HG02623 (cell line): ENCODE measurements at regions not wholly inside any gene's neighbourhood (a gene's known extent, or its start where the extent isn't known, plus 50 kb on each side); places are given as distances from the start of the nearest gene placed in this dataset.
"Not testable (repeated sequence)": the region's sequence is repeated elsewhere in the genome, so short reads cannot be mapped to it uniquely, and the experiment has no call there.

Experiments
- ATAC-seq: cut with Tn5 transposase; IDR thresholded peaks from one replicate; pipeline ENCODE4 v1.9.1; 2021; ENCODE audit warnings: moderate library complexity; ENCODE audit not compliant: unreplicated experiment

DNA sequence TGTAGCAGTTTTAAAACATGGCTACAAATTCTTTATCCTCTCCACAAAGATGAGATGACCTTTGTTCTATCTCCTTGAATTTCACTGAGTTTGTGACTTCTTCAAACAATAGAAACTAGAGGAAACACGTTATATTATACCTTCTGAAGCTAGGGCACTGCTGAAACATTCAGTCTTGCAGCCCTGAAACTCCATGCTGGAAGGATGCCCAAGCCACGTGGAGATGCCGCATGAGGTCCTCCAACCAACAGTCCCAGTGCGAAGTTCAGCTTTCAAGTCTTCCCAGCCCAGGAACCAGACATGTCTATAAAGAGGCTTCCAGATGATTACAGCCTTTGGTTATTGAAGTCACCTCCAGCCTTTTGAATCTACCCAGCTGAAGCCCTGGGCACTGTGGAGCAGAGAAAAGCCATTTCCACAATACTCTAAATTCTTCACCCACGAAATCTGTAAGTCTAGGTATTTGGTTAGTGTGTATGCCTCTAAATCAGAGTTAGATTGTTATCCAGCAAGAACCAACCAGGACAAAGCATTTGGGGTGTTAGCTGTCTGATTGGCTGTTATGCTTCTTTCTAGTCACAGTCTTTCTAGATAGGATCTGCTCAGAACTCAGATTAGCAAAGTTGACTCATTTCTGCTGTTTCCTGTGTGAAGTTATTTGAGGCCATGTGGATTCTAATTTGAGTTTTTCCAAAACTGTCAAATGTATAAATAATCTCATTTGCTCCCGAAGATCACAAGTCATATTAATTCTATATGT, 186.5 kb upstream of the TMEM72 start:
- no peak for ATAC-seq

DNA sequence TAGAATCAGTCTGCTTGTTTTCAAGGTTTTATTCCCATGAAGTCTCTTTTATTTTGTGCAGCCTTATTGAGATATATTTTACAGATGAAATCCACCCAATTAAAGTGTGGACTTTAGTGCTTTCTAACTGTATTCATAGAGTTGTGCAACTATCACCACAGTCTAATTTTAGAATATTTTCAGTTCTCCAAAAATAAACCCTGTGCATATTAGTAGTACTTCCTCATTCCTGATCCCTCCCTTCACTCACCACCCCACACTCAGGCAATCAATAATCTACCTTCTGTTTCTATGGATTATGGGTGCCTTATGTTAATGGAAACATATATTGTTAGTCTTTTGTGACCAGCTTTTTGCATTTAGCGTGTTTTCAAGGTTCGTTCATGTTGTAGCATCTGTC, 185.7 kb upstream of the TMEM72 start:
- ATAC-seq = peak; percentile 64

- no peak for ATAC-seq
Measured at GRCh38 chr10:44731283-44731682, 179.9 kb upstream of the TMEM72 start.

GRCh38 chr10:44733501-44734488, 177.3 kb upstream of the TMEM72 start:
- no peak for ATAC-seq

GRCh38 chr10:44742248-44742647, 168.9 kb upstream of the TMEM72 start:
- ATAC-seq = no peak

DNA sequence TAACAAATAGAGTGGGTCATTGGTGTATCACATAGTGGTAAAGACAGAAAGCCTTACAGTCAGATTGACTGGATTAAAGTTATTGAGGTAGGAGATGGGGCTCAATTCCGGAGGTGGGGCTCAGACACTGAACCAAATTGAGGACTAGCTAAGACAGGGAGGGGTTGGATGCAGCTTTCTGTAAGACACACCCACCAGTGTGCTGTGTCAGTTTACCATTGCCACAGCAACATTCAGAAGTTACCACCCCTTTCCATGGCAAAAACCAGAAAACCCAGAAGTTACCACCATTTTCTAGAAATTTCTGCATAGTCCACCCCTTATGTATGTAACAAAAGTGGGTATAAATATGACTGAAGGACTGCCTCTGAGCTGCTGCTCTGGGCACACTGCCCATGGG, 167.6 kb upstream of the TMEM72 start:
- ATAC-seq = no peak

DNA sequence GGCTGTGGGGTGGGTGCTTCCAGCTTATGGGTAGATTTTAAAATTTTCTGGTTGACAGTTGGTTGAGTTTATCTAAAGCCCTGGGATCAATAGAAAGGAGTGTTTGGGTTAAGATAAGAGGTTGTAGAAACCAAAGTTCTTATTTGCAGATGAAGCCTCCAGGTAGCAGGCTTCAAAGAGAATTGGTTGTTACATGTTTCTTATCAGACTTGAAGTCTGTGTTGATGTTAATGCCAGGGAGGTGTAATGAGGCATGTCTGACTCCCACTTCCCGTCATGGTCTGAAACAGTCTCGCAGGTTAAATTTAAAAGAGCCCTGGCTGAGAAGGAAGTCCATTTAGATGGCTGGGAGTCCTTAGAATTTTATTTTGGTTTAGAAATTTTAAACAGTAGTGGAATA, 165.2 kb upstream of the TMEM72 start:
- no peak for ATAC-seq

DNA sequence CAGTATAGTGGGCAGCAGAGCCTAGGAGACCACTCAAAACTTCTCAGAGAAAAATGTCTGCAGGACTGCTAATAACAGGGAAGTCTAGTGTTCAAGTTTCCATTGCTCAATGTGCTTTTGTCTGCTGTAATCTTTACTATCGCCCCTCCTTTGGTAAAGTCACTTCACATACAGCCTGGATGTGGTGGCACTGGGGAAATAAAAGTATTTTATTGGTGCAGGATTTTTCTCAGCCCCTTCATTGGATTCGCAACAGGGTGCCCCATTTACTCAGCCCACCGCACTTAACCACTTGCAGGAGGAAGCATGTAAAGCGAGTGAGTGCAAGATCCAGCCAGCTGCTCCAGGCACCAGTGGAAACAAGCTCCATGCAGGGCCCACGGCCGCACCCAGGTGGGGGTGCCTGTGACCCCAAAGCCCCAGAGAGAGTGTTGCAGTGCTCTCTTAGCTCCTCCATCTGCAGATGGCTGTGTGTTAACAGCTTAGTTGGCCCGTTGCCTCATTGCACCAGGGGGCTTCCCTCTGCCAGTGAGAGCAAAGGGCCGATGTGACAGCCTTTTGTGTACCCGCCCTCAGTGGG, 163.5 kb upstream of the TMEM72 start:
- ATAC-seq = no peak

GRCh38 chr10:44749151-44749550, 162.0 kb upstream of the TMEM72 start:
- no peak for ATAC-seq

DNA sequence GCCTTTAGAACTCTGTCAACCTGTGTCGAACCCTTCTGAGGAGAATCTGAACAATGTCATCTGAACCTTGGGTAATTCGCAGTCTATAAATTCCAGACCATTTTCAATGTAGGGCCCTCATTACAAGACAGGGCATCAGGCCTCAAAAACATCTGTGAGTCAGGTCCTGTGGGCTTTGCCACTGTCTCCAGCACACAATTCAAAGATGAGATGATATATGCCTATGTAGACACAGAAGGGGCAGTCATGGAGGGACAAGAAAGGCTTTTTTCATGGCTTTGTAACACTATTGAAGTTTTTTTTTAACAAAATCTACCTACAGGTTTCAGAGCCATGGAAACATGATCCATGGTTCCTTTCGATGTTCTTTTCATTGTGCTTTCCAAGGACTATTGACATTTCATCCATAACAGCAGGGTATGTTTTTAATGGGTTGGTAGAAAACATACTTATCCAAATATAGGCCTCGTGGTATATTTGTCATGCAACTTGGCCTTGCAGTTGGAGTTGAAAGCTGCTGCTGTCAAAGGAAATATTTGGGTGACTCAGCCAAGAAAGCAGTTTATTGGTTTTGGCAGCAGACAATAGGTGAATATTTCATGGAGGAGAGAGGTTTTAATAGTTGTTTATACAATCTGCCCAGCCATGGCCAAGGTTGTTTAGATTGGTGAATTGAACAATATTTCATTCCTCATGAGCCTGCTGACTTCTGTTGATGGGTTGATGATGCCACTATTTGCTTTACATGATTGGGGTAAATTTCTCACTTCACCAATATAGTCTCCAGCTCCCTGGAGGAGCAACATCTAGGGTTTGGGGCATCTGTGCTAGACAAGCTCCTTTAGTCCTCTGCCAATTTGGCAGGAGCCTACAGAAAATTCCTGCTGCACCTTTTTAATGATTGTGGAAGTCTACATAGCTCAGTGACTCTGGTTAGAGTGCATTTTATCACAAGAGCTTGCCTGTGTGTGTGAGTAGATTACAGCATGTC, 158.4 kb upstream of the TMEM72 start:
- no peak for ATAC-seq

DNA sequence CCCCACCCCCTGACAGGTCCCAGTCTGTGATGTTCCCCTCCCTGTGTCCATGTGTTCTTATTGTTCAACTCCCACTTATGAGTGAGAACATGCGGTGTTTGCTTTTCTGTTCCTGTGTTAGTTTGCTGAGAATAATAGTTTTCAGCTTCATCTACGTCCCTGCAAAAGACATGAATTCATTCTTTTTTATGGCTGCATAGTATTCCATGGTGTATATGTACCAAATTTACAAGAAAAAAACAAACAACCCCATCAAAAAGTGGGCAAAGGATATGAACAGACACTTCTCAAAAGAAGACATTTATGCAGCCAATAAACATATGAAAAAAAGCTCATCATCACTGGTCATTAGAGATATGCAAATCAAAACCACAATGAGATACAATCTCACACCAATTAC, 156.8 kb upstream of the TMEM72 start:
- ATAC-seq = not testable (repeated sequence)

DNA sequence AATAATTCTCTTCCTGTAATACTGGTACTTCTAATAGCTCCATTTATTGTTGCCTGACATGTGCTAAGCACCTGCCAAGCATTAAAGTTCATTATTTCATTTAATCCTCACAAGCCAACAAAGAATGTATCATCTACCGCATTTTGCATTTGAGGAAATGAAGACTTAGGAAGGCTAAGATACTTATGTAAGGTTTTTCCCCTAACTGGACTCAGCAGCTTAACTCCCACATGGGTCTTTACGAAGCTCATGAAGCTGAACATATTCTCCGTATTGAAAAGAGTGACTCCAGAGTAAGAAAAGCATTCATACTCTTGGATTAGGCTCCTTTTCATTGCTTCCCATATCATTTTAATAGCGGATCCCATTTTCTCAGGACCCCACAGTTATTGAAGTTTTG, 155.7 kb upstream of the TMEM72 start:
- no peak for ATAC-seq

DNA sequence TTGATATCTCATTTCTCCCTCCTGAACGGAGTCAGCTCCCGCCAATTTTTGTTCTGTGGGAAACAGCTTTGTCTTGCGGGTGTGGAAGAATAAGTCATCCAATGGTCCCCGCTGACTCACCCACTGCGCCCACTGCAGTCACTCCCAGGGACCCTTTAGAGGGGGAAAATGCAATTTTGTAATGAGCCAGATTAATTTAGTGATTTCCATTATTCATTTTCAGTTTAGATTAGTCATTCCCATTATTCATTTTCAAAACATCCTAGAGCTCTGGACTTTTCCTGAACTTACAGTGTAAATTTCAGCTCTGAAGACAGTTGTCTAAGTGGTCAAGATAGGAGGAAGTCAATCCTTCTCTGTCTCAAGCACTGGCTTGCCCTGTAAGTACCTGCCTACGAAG, 154.9 kb upstream of the TMEM72 start:
- ATAC-seq = no peak

DNA sequence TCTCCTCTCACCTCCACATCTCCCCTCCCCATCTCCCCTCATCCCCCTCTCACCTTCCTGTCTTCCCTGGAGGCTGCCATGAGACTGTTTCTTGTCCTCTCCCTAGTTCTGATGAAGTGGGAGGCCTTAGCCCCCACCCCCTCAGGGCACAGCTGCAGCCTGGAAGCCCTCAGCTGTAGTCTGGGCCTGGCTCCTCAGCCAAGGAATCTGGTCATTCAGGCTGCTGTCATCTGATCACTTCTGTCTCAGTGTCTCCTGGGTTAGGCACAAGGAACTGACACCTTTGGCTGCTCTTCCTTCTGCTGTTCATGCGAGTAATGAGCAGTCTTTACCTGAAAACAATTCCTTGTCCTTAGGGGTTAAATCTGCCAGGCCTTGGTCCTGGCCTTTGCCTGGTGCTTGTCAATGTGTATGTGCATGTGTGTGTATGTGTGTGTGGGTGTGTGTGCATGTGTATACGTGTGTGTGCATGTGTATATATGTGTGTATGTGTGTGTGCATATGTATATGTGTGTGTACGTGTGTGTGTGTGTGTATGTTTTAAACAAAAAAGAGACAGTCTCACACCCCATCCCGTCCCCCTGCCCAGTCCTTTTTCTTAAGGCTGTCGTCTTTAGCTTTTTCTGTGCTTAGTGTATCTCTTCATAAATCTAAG, 153.5 kb upstream of the TMEM72 start:
- no peak for ATAC-seq

GRCh38 chr10:44759122-44759521, 152.0 kb upstream of the TMEM72 start:
- ATAC-seq = no peak

DNA sequence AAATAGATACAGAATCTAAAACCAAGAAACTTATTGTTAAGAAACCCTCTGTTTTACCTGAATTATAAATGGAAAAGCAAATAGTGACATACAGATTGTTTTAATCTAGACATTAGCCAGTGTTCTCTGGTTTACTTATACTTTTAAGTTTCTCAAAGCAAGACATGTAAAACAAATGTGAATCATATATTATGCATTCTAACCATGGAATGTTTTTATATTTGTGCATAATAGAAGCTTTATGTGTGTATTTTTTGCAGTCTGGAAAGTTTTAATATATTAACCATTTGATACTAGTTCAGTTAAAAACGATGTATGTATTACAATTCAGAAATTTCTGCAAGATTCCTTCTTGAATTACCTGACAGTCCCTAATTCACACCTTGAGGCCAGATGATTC, 150.6 kb upstream of the TMEM72 start:
- no peak for ATAC-seq

DNA sequence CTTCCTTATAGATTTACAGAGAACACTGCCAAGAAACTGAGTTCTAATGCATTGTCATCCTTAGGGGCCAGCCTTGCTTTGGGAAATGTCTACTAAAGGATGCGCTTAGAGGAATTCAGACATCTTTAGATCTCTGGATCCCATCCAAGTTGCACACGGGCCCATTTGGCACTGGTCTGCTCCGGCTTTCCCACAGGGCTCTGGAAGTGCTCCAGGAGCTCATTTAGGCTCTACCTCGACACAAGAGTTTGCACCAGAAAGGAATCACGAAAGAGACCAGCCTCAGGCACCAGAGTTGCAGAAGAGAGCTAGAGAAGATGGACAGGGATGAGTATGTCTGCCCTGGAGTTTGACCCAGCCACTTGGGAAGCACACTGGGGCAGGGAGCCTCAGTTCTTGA, 150.1 kb upstream of the TMEM72 start:
- ATAC-seq = no peak

DNA sequence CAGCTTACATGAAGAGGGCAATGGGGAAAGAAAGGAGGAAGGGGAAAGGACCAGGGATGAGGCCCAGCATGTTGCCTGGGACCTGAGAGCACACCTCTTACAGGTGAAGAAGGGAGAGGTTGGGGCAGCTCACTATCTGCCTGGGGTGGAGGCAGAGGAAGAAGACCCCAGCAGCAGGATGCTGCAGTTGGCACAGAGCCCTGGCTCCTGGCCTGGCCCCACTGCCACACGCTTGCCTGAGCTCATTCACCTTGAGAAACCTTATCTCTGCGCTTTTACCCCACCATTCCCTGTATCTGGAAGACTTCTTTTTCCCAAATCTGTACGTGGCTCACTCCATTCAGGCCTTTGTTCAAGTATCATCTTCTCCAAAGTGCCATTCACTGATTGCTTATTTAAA, 147.8 kb upstream of the TMEM72 start:
- ATAC-seq = no peak

- ATAC-seq = no peak
Measured at GRCh38 chr10:44765299-44765698, 145.8 kb upstream of the TMEM72 start.

DNA sequence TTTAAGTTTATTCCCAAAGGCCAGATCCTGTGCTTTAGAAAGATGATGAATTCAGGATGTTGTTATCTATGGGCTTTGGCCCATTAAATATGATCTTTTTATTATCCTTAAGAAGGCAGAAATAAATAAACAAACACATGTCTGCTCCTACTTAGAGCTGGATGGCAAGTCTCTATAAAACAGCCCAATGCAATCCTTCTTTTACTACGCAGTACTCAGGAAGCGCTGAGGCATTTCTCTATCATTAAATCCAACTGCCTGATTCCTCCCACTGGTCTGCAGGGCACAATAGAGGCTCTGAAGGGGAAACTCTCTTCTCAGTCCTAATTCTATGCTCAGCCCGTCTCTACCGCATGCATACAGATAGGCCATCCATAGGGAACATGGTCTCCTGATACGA, 144.5 kb upstream of the TMEM72 start:
- ATAC-seq = no peak
